SH-SY5Y (cell line): ENCODE measurements at regions not wholly inside any gene's neighbourhood (a gene's known extent, or its start where the extent isn't known, plus 50 kb on each side); places are given as distances from the start of the nearest gene placed in this dataset.

ENCODE experiments used
- GATA2 ChIP-seq: IDR thresholded peaks from 2 replicates; pipeline ENCODE4 v1.6.1; 2011; ENCODE audit warnings: mild to moderate bottlenecking, low read depth, low read length
- GATA3 ChIP-seq: IDR thresholded peaks from 2 replicates; pipeline ENCODE4 v1.6.1; 2011; ENCODE audit warnings: low read depth, mild to moderate bottlenecking, low read length, moderate library complexity

- TF ChIP-seq GATA2 (no peak), GATA3 (no peak)
Measured at GRCh38 chr14:79967453-79967852, 243.9 kb downstream of the DIO2 start.
